AG04450 (cell line): ENCODE measurements at regions not wholly inside any gene's neighbourhood (a gene's known extent, or its start where the extent isn't known, plus 50 kb on each side); places are given as distances from the start of the nearest gene placed in this dataset.

Experiments used
- CTCF ChIA-PET: fragments of 300-600, 350-600 bp; formaldehyde crosslinking; extraction: SDS; loops from one replicate; lab custom pipeline; 2022; ENCODE audit warnings: antibody characterized with exemption, inconsistent platforms; lab: Charles Lee
- POLR2A ChIA-PET: fragments of 350-600 bp; formaldehyde crosslinking; extraction: SDS; loops from one replicate; lab custom pipeline; 2021; ENCODE audit warnings: antibody characterized with exemption, inconsistent platforms; lab: Yijun Ruan, JAX
- DNase-seq: peaks from one replicate; pipeline ENCODE4 v3.0.0-alpha.2; 2011; ENCODE audit warnings: low read depth, low spot score
- H3K27ac ChIP-seq: one replicate; pipeline ENCODE4 v1.5.1; 2012; ENCODE audit warnings: low read depth, low read length, control low read depth
- H3K27me3 ChIP-seq: one replicate; pipeline ENCODE4 v1.6.0; 2012; ENCODE audit warnings: low read length; ENCODE audit not compliant: control insufficient read depth, insufficient read depth
- H3K4me3 ChIP-seq: 2 replicates; pipeline ENCODE4 v1.5.1; 2011; ENCODE audit warnings: mild to moderate bottlenecking, low read depth, low read length, control low read depth
- H3K9me3 ChIP-seq: 2 replicates; pipeline ENCODE4 v1.5.1; 2012; ENCODE audit warnings: low read length; ENCODE audit not compliant: control insufficient read depth, insufficient read depth
- CTCF ChIP-seq: IDR thresholded peaks from 2 replicates; pipeline ENCODE4 v1.5.1; 2011; ENCODE audit warnings: low read depth, low read length, control low read depth, inconsistent platforms

DNA sequence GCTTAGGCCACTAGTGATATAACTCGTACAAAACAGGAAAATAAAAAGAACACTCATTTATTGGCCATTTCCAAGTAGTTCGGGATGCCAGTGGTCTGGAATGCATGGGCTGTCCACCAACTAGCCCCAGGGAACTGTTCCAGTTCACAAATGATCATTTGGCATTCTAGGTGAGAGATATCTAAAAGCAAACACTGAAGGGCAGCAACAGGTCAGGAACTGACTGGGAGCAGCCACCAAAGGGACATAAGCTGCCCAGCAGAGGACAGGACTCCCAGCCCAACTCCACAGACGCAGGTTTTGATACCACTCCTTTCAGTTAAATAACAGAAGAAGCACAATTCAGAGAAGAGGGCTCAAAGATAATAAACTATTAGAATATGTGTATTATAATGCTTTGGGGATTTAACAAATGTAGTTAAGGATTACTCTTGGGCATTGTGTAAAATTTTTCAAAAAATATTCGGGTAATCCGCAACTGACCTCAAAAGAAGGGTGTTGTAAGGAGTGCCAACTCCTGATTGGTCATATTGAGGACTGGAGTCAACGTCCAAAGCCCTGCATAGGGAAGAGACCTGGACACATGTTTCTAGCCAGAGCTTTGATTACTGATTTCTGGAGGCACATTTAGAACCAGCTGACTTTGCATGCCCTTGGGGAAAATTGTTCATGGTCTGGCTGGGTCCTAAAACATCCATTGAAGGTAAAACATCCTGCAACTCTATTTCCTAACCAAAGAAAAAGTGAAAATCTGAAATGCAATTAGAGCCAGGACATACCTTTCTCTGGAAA, 320.0 kb downstream of the DNAH5 start:
- no peak for TF ChIP-seq CTCF
- Histone ChIP-seq H3K27me3 (peaks cover 6% of the 10 kb centered on the region), H3K4me3 (no peak overlapping the region), H3K27ac (no peak overlapping the region), H3K9me3 (no peaks in the 10 kb centered on the region)
- DNase-seq: no peak
- ChIA-PET CTCF (no interaction called here), POLR2A (no interaction called here)

- H3K27ac ChIP-seq: no peak overlapping the region
- CTCF ChIA-PET: no interaction called here
- TF ChIP-seq CTCF: no peak
- no peaks in the 10 kb centered on the region for H3K9me3 ChIP-seq
- no peak overlapping the region for H3K4me3 ChIP-seq
- peaks cover 11% of the 10 kb centered on the region for H3K27me3 ChIP-seq
- POLR2A ChIA-PET: no interaction called here
- DNase-seq: no peak
These were observed 330.9 kb downstream of the DNAH5 start for GRCh38 chr5:13613621-13614020.

- no peaks in the 10 kb centered on the region for H3K9me3 ChIP-seq
- ChIA-PET CTCF (no interaction called here), POLR2A (no interaction called here)
- H3K4me3 ChIP-seq: no peak overlapping the region
- DNase-seq: no peak
- H3K27me3 ChIP-seq: peaks cover 8% of the 10 kb centered on the region
- TF ChIP-seq CTCF: no peak
- H3K27ac ChIP-seq: no peak overlapping the region
These were observed 332.9 kb downstream of the DNAH5 start for GRCh38 chr5:13611604-13612003.

GRCh38 chr5:13609504-13609903, 335.0 kb downstream of the DNAH5 start:
- TF ChIP-seq CTCF: no peak
- ChIA-PET POLR2A (no interaction called here), CTCF (no interaction called here)
- H3K4me3 ChIP-seq: no peak overlapping the region
- peaks cover 8% of the 10 kb centered on the region for H3K27me3 ChIP-seq
- DNase-seq: no peak
- no peak overlapping the region for H3K27ac ChIP-seq
- no peaks in the 10 kb centered on the region for H3K9me3 ChIP-seq

GRCh38 chr5:13606051-13606450, 338.4 kb downstream of the DNAH5 start:
- Histone ChIP-seq H3K4me3 (no peak overlapping the region), H3K9me3 (no peaks in the 10 kb centered on the region), H3K27me3 (peaks cover 3% of the 10 kb centered on the region), H3K27ac (no peak overlapping the region)
- ChIA-PET CTCF (no interaction called here), POLR2A (no interaction called here)
- no peak for DNase-seq
- no peak for TF ChIP-seq CTCF
